Tibial artery (tissue), 4 donors: ENCODE measurements at regions not wholly inside any gene's neighbourhood (a gene's known extent, or its start where the extent isn't known, plus 50 kb on each side); places are given as distances from the start of the nearest gene placed in this dataset.
"Not testable (repeated sequence)": the region's sequence is repeated elsewhere in the genome, so short reads cannot be mapped to it uniquely, and the experiment has no call there.

Experiments
- DNase-seq, 2 donors: peaks; one replicate each; pipeline ENCODE4 v3.0.0-alpha.2; 2019
- H3K27ac ChIP-seq, 2 donors: fragments of 200-600 bp; sonication (generic) in 1 of 2; 1 replicate in 1 of 2; 2 replicates in 1 of 2; pipeline ENCODE4 v1.5.1; 2018 to 2019; ENCODE audit warnings: mild to moderate bottlenecking in 1 of 2
- H3K27me3 ChIP-seq, 2 donors: fragments of 200-600 bp; sonication (generic) in 1 of 2; one replicate each; pipeline versions ENCODE4 v1.5.1 to v1.6.0; 2016 to 2019
- H3K36me3 ChIP-seq, 3 donors: fragments of 200-600 bp; sonication (generic) in 2 of 3; one replicate each; pipeline ENCODE4 v1.5.1; 2016 to 2019; ENCODE audit warnings: mild to moderate bottlenecking in 2 of 3
- H3K4me1 ChIP-seq, 4 donors: fragments of 200-600 bp; sonication (generic) in 2 of 4; 1 replicate in 3 of 4; 2 replicates in 1 of 4; pipeline ENCODE4 v1.5.1; 2016 to 2019
- H3K4me3 ChIP-seq, 2 donors: fragments of 200-600 bp; sonication (generic) in 1 of 2; 1 replicate in 1 of 2; 2 replicates in 1 of 2; pipeline ENCODE4 v1.5.1; 2018 to 2019; ENCODE audit warnings: mild to moderate bottlenecking in 2 of 2
- H3K9me3 ChIP-seq, 3 donors: fragments of 200-600 bp; sonication (generic) in 1 of 3; one replicate each; pipeline ENCODE4 v1.5.1; 2016 to 2019
- intact Hi-C: fragments of 100-400 bp; cut with DNase I; formaldehyde crosslinking; loops from one replicate; pipeline ENCODE4 v1.15.0; 2023; ENCODE audit warnings: low total_unique reads
- TF ChIP-seq, protein P1 (sequence below), 2 experiments: fragments of 200-600 bp in 1 of 2; fragments of 450-650 bp in 1 of 2; IDR thresholded peaks; one replicate each; pipeline ENCODE4 v1.5.1; 2017 to 2019; ENCODE audit warnings: antibody characterized with exemption in 2 of 2, mild to moderate bottlenecking in 1 of 2, moderate library complexity in 1 of 2

GRCh38 chr2:16971722-16972234, 306.1 kb upstream of the CYRIA start:
- Histone ChIP-seq H3K4me1 (no peaks in the 10 kb centered on the region), H3K27me3 (no peaks in the 10 kb centered on the region), H3K4me3 (no peak overlapping the region), H3K36me3 (no peaks in the 10 kb centered on the region), H3K27ac (no peak overlapping the region), H3K9me3 (no peaks in the 10 kb centered on the region)
- no peak for DNase-seq
- TF ChIP-seq, protein P1, sequence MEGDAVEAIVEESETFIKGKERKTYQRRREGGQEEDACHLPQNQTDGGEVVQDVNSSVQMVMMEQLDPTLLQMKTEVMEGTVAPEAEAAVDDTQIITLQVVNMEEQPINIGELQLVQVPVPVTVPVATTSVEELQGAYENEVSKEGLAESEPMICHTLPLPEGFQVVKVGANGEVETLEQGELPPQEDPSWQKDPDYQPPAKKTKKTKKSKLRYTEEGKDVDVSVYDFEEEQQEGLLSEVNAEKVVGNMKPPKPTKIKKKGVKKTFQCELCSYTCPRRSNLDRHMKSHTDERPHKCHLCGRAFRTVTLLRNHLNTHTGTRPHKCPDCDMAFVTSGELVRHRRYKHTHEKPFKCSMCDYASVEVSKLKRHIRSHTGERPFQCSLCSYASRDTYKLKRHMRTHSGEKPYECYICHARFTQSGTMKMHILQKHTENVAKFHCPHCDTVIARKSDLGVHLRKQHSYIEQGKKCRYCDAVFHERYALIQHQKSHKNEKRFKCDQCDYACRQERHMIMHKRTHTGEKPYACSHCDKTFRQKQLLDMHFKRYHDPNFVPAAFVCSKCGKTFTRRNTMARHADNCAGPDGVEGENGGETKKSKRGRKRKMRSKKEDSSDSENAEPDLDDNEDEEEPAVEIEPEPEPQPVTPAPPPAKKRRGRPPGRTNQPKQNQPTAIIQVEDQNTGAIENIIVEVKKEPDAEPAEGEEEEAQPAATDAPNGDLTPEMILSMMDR (IDR thresholded peaks at IDR 0.05), result no peak
- intact Hi-C loops, result no loop called here

GRCh38 chr2:16970948-16971347, 305.3 kb upstream of the CYRIA start:
- H3K36me3 ChIP-seq, H3K27me3 ChIP-seq, intact Hi-C loops, H3K4me3 ChIP-seq, H3K9me3 ChIP-seq, DNase-seq, H3K4me1 ChIP-seq, H3K27ac ChIP-seq: not testable (repeated sequence)

DNA sequence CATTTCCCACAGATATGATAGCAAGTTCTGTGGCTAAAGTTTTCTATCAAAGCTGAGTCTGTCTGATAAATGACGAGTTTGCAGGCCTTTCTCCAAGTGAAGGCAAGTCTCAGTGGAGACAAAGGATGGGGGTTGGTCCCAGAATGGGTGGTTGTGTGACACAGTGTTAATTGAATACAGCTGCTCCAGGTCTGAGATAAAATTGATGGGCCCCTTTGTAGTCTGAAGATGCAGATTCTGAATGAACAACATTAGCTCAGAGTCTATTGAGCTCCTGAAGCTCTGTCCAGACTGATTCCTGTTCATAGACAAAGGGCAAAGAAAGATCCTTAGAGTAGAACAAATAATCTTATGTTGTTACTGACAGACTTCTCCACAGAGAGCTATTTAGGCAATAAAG, 296.9 kb upstream of the CYRIA start:
- TF ChIP-seq, protein P1 (IDR thresholded peaks at IDR 0.05), result no peak
- Histone ChIP-seq H3K36me3 (no peaks in the 10 kb centered on the region), H3K27me3 (no peaks in the 10 kb centered on the region), H3K4me3 (no peak overlapping the region), H3K9me3 (no peaks in the 10 kb centered on the region), H3K4me1 (no peaks in the 10 kb centered on the region), H3K27ac (no peak overlapping the region)
- intact Hi-C loops, result no loop called here
- DNase-seq, result no peak

DNA sequence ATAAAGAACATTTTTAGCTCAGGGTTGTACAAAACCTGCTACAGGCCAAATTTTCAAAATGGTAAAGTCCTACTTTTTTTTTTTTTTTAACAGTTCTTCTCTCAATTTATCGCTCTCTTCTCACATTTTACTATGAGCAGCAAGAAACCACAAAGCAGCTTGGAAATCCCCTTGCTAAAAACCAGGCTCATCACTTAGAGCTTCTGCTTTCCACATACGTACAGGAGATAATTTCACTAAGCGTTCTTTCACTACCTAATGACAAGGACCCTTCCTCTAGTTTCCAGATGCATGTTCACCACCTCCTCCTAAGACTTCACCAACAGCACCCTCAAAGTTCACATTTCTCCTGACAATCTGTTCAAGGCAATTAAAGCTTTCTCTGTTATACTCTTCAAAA, 294.9 kb upstream of the CYRIA start:
- Histone ChIP-seq H3K36me3 (no peaks in the 10 kb centered on the region), H3K4me1 (no peaks in the 10 kb centered on the region), H3K27ac (no peak overlapping the region), H3K27me3 (no peaks in the 10 kb centered on the region), H3K9me3 (no peaks in the 10 kb centered on the region), H3K4me3 (no peak overlapping the region)
- intact Hi-C loops, result no loop called here
- no peak for DNase-seq
- TF ChIP-seq, protein P1 (IDR thresholded peaks at IDR 0.05), result no peak

DNA sequence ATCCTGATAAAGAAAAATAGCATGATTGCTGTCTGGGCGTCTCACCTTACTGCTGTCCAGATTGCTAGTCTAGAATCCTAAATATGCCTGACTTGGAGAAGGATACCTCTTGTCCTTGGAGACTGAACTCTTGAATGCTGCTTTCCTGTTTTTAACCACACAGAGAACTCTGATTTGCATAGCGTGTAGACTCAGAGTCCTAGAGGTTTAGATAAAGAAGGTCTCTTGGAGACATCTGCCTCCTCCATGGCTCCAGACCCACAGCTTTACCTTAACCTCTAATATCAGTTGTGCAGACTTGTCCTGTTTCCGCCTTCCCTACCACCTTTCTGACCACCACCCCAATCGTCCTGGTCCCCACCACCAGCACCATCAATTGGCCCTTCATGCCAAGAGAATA, 292.6 kb upstream of the CYRIA start:
- Histone ChIP-seq H3K27ac (no peak overlapping the region), H3K9me3 (no peaks in the 10 kb centered on the region), H3K4me3 (no peak overlapping the region), H3K36me3 (no peaks in the 10 kb centered on the region), H3K27me3 (no peaks in the 10 kb centered on the region), H3K4me1 (no peaks in the 10 kb centered on the region)
- intact Hi-C loops, result no loop called here
- DNase-seq, result no peak
- TF ChIP-seq, protein P1 (IDR thresholded peaks at IDR 0.05), result no peak

DNA sequence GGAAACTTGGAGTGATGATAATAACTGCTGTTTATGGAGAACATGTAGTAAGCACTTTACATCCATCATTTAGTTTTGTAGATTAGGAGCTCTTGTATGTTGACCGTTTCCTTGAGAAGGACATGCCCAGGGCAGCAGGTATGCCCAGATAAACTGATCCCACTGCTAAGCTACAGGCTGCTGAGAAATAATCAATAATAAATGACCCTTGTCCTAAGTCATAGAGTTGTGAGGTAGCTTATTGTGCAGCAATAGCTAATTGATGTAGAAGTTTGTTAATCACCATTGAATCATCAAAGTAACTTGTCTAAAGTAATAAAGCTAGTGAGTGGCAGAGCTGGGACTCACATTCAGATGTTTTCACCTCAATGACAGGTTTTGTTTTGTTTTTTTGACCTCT, 287.2 kb upstream of the CYRIA start:
- TF ChIP-seq, protein P1 (IDR thresholded peaks at IDR 0.05), result no peak
- no peaks in the 10 kb centered on the region for H3K36me3 ChIP-seq
- no peaks in the 10 kb centered on the region for H3K9me3 ChIP-seq
- no peak overlapping the region for H3K4me3 ChIP-seq
- intact Hi-C loops, result no loop called here
- no peak overlapping the region for H3K27ac ChIP-seq
- H3K4me1 ChIP-seq, result no peaks in the 10 kb centered on the region
- H3K27me3 ChIP-seq, result no peaks in the 10 kb centered on the region
- no peak for DNase-seq
